ENCODE measurements at regions not wholly inside any gene's neighbourhood (a gene's known extent, or its start where the extent isn't known, plus 50 kb on each side); places are given as distances from the start of the nearest gene placed in this dataset.
A peak's percentile ranks its signal among the peaks of the same experiment; 100 is the strongest.

GRCh38 chr18:6465281-6465680 lies 50.6 kb upstream of the L3MBTL4 start:
- no peak for DNase-seq (ENCODE audit: low spot score)

- no peak for DNase-seq (ENCODE audit: low spot score)
These were observed 61.5 kb upstream of the L3MBTL4 start for GRCh38 chr18:6476190-6476589.

GRCh38 chr18:6476880-6477279 lies 62.2 kb upstream of the L3MBTL4 start:
- no peak for DNase-seq (ENCODE audit: low spot score)

GRCh38 chr18:6478121-6478520 lies 63.4 kb upstream of the L3MBTL4 start:
- no peak for DNase-seq (ENCODE audit: low spot score)

- no peak for DNase-seq (ENCODE audit: low spot score)
These were observed 65.0 kb upstream of the L3MBTL4 start for GRCh38 chr18:6479699-6480098.

GRCh38 chr18:6482198-6482977 lies 67.7 kb upstream of the L3MBTL4 start:
- DNase-seq (ENCODE audit: low spot score) = peak; percentile 22

- no peak for DNase-seq (ENCODE audit: low spot score)
These were observed 69.9 kb upstream of the L3MBTL4 start for GRCh38 chr18:6484659-6485058.

- DNase-seq (ENCODE audit: low spot score) = no peak
These were observed 71.6 kb upstream of the L3MBTL4 start for GRCh38 chr18:6486313-6486712.

- DNase-seq (ENCODE audit: low spot score) = no peak
These were observed 72.2 kb upstream of the L3MBTL4 start for GRCh38 chr18:6486764-6487426.

- DNase-seq (ENCODE audit: low spot score) = no peak
These were observed 73.3 kb upstream of the L3MBTL4 start for GRCh38 chr18:6487968-6488367.

- no peak for DNase-seq (ENCODE audit: low spot score)
These were observed 74.2 kb upstream of the L3MBTL4 start for GRCh38 chr18:6488956-6489355.

GRCh38 chr18:6489977-6490376 lies 75.3 kb upstream of the L3MBTL4 start:
- DNase-seq (ENCODE audit: low spot score) = no peak

GRCh38 chr18:6493194-6493593 lies 78.5 kb upstream of the L3MBTL4 start:
- DNase-seq (ENCODE audit: low spot score) = no peak

- no peak for DNase-seq (ENCODE audit: low spot score)
These were observed 80.8 kb upstream of the L3MBTL4 start for GRCh38 chr18:6495536-6495935.

- DNase-seq (ENCODE audit: low spot score) = no peak
These were observed 82.8 kb upstream of the L3MBTL4 start for GRCh38 chr18:6497543-6497942.

- no peak for DNase-seq (ENCODE audit: low spot score)
These were observed 83.7 kb upstream of the L3MBTL4 start for GRCh38 chr18:6498289-6498856.

GRCh38 chr18:6504605-6505497 lies 90.1 kb upstream of the L3MBTL4 start:
- no peak for DNase-seq (ENCODE audit: low spot score)

- no peak for DNase-seq (ENCODE audit: low spot score)
These were observed 90.8 kb upstream of the L3MBTL4 start for GRCh38 chr18:6505498-6505875.

- DNase-seq (ENCODE audit: low spot score) = no peak
These were observed 94.7 kb upstream of the L3MBTL4 start for GRCh38 chr18:6509417-6509816.

- no peak for DNase-seq (ENCODE audit: low spot score)
These were observed 95.1 kb upstream of the L3MBTL4 start for GRCh38 chr18:6509832-6510231.

- no peak for DNase-seq (ENCODE audit: low spot score)
These were observed 106.2 kb upstream of the L3MBTL4 start for GRCh38 chr18:6520901-6521300.

GRCh38 chr18:6521803-6522418 lies 107.2 kb upstream of the L3MBTL4 start:
- DNase-seq (ENCODE audit: low spot score) = peak; percentile 9
